Pancreas (tissue), 10 donors: ENCODE measurements at regions not wholly inside any gene's neighbourhood (a gene's known extent, or its start where the extent isn't known, plus 50 kb on each side); places are given as distances from the start of the nearest gene placed in this dataset.
"Not testable (repeated sequence)": the region's sequence is repeated elsewhere in the genome, so short reads cannot be mapped to it uniquely, and the experiment has no call there.

Source experiments
- ATAC-seq, 4 donors: fragments of 200-7000 bp; cut with Tn5 transposase; one replicate each; pipeline versions ENCODE4 v1.8.0 to v1.9.1; 2020; ENCODE audit warnings: mild to moderate bottlenecking in 4 of 4, moderate library complexity in 4 of 4
- DNase-seq, 6 donors: peaks; one replicate each; pipeline ENCODE4 v3.0.0-alpha.2; 2020
- FAIRE-seq: peaks from 2 replicates; lab custom pipeline; 2012; peaks lifted over from hg19 to GRCh38; lab: Jason Lieb, UNC
- H3K27ac ChIP-seq, 4 donors: fragments of 200-600 bp; sonication (generic); 1 replicate in 3 of 4; 2 replicates in 1 of 4; pipeline versions ENCODE4 v1.5.0 to v1.8.0; 2020
- H3K27me3 ChIP-seq, 4 donors: fragments of 200-600 bp; one replicate each; pipeline ENCODE4 v1.8.0; 2021
- H3K36me3 ChIP-seq, 3 donors: fragments of 200-600 bp; sonication (generic) in 1 of 3; one replicate each; pipeline versions ENCODE4 v1.5.0 to v1.8.0; 2020 to 2021
- H3K4me1 ChIP-seq, 3 donors: fragments of 200-600 bp; one replicate each; pipeline ENCODE4 v1.8.0; 2021
- H3K4me3 ChIP-seq, 4 donors: fragments of 200-600 bp; sonication (generic) in 2 of 4; one replicate each; pipeline versions ENCODE4 v1.5.0 to v1.8.0; 2020 to 2021
- H3K9me3 ChIP-seq, 4 donors: fragments of 200-600 bp; one replicate each; pipeline ENCODE4 v1.8.0; 2021
- WGBS, 2 donors: extraction: QIAGEN DNeasy Blood & Tissue Kit; methylation state at CpG; one replicate each; pipeline ENCODE4 v1.1.7; 2013; 5-methylcytosine and 5-hydroxymethylcytosine counted together
- intact Hi-C, 3 donors: fragments of 100-400 bp; cut with DNase I; formaldehyde crosslinking; loops; one replicate each; pipeline versions ENCODE4 v1.11.1 to v1.14.2; 2022
- TF ChIP-seq, protein P1 (sequence below), 4 donors: fragments of 200-600 bp; sonication (generic) in 3 of 4; IDR thresholded peaks; one replicate each; pipeline versions ENCODE4 v1.5.0 to v1.8.0; 2021; ENCODE audit warnings: antibody characterized with exemption in 4 of 4
- donor health status: healthy with polysubstance abuse.
- donor health status: DM: no; HTN: no; CAD: no; lungs with moderate emphysema.
- donor health status: DM: no; HTN: no; CAD: no.
- donor health status: control.
- donor health status: control.
- donor health status: Bipolar disorder and iron deficiency.
- donor health status: DM: yes; HTN: yes; CAD: no.
- donor health status: DM: no; HTN: no; CAD: no.
- donor health status: DM: no; HTN: no; CAD: no.
- donor health status: DM: yes; HTN: yes; CAD: no.

GRCh38 chr12:31890295-31891285 lies 68.6 kb upstream of the RESF1 start:
- FAIRE-seq (no peak), DNase-seq (no peak), ATAC-seq (no peak)
- no peak overlapping the region for H3K4me3 ChIP-seq
- no peak overlapping the region for H3K27ac ChIP-seq
- intact Hi-C loops = no loop called here
- TF ChIP-seq, protein P1, sequence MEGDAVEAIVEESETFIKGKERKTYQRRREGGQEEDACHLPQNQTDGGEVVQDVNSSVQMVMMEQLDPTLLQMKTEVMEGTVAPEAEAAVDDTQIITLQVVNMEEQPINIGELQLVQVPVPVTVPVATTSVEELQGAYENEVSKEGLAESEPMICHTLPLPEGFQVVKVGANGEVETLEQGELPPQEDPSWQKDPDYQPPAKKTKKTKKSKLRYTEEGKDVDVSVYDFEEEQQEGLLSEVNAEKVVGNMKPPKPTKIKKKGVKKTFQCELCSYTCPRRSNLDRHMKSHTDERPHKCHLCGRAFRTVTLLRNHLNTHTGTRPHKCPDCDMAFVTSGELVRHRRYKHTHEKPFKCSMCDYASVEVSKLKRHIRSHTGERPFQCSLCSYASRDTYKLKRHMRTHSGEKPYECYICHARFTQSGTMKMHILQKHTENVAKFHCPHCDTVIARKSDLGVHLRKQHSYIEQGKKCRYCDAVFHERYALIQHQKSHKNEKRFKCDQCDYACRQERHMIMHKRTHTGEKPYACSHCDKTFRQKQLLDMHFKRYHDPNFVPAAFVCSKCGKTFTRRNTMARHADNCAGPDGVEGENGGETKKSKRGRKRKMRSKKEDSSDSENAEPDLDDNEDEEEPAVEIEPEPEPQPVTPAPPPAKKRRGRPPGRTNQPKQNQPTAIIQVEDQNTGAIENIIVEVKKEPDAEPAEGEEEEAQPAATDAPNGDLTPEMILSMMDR (IDR thresholded peaks at IDR 0.05) = no peak
- no peaks in the 10 kb centered on the region for H3K9me3 ChIP-seq
- H3K27me3 ChIP-seq = no peaks in the 10 kb centered on the region
- no peaks in the 10 kb centered on the region for H3K4me1 ChIP-seq
- WGBS, 2 donors = 80 to 87% methylated on average over 8 of the region's 8 CpGs
- no peaks in the 10 kb centered on the region for H3K36me3 ChIP-seq

GRCh38 chr12:31887109-31887811 lies 72.0 kb upstream of the RESF1 start:
- FAIRE-seq (no peak), ATAC-seq (no peak), DNase-seq (no peak)
- Histone ChIP-seq H3K36me3 (no peaks in the 10 kb centered on the region), H3K27me3 (no peaks in the 10 kb centered on the region), H3K27ac (no peak overlapping the region), H3K9me3 (no peaks in the 10 kb centered on the region), H3K4me3 (no peak overlapping the region), H3K4me1 (no peaks in the 10 kb centered on the region)
- 74 to 84% methylated on average over 2 of the region's 2 CpGs for WGBS, 2 donors
- TF ChIP-seq, protein P1 (IDR thresholded peaks at IDR 0.05) = no peak
- intact Hi-C loops = no loop called here

DNA sequence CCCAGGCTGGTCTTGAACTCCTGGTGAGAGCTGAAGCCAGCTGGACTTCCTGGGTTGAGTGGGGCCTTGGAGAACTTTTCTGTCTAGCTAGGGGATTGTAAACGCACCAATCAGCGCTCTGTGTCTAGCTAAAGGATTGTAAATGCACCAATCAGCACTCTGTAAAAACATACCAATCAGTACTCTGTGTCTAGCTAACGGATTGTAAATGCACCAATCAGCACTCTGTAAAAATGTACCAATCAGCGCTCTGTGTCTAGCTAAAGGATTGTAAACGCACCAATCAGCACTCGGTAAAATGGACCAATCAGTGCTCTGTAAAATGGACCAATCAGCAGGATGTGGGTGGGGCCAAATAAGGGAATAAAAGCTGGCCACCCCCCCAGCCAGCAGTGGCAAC lies 76.5 kb upstream of the RESF1 start:
- H3K27ac ChIP-seq, DNase-seq, intact Hi-C loops, H3K27me3 ChIP-seq, H3K4me1 ChIP-seq, FAIRE-seq, ATAC-seq, H3K4me3 ChIP-seq, H3K9me3 ChIP-seq, H3K36me3 ChIP-seq: not testable (repeated sequence)
- 90 to 91% methylated on average over 6 of the region's 6 CpGs for WGBS, 2 donors

DNA sequence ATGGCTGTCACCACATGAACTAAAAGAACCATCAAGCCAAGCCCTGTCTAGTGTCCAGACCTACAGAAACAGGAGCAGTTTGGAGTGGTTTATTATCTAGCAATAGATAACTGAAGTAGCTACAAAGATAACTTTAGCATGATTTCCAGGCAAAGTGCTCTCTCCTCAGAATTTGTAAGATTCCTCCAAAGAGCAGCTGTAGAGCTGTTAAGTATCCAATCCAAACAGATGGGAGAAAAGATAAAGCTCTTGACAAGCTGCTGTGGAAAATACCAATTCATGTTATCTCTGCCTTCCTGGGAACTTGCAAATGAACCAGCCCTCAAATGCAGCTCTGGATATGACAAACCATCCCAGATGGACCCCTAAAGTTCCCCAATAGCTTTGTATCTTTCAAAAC lies 78.9 kb upstream of the RESF1 start:
- ATAC-seq (no peak), DNase-seq (no peak), FAIRE-seq (no peak)
- Histone ChIP-seq H3K27ac (no peak overlapping the region), H3K36me3 (no peaks in the 10 kb centered on the region), H3K27me3 (no peaks in the 10 kb centered on the region), H3K4me1 (no peaks in the 10 kb centered on the region), H3K4me3 (no peak overlapping the region), H3K9me3 (no peaks in the 10 kb centered on the region)
- intact Hi-C loops = no loop called here
- TF ChIP-seq, protein P1 (IDR thresholded peaks at IDR 0.05) = no peak

DNA sequence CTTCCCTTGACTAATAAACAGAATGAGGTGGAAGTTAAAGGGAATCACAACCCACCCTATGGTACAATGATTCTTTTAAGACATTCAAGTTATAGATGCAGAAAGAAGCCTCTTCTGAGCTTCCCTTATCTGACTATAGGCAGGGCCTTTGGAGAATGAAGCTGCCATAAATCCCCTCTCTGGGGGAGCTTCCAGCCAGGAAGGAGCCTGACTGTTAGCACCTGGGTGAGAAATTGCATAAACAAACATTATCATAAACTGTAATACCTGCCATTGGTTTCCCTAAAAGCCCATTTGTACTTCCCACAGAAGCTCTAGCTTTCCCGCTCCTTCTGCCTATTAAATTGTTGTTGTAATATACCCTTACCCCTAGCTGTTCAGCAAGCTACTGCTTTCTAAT lies 81.3 kb upstream of the RESF1 start:
- no peak for ATAC-seq
- intact Hi-C loops = no loop called here
- no peak for DNase-seq
- Histone ChIP-seq H3K4me3 (no peak overlapping the region), H3K36me3 (no peaks in the 10 kb centered on the region), H3K4me1 (no peaks in the 10 kb centered on the region), H3K27me3 (no peaks in the 10 kb centered on the region), H3K9me3 (no peaks in the 10 kb centered on the region), H3K27ac (no peak overlapping the region)
- no peak for FAIRE-seq
- TF ChIP-seq, protein P1 (IDR thresholded peaks at IDR 0.05) = no peak
- WGBS, 2 donors = 100% methylated on average over 1 of the region's 1 CpG
